Hepatocyte (in vitro differentiated cells): ENCODE measurements at regions not wholly inside any gene's neighbourhood (a gene's known extent, or its start where the extent isn't known, plus 50 kb on each side); places are given as distances from the start of the nearest gene placed in this dataset.

Experiments used
- DNase-seq: peaks from one replicate; pipeline ENCODE4 v3.0.0-alpha.2; 2016; ENCODE audit warnings: low spot score
- H2AFZ ChIP-seq: fragments of 200-600 bp; sonication (generic); 2 replicates; pipeline ENCODE4 v1.6.0; 2016; ENCODE audit warnings: antibody characterized with exemption, mild to moderate bottlenecking
- H3K27ac ChIP-seq: fragments of 200-600 bp; sonication (generic); 2 replicates; pipeline ENCODE4 v1.5.1; 2016; ENCODE audit warnings: mild to moderate bottlenecking
- H3K27me3 ChIP-seq: fragments of 200-600 bp; sonication (generic); 2 replicates; pipeline ENCODE4 v1.6.1; 2016
- H3K36me3 ChIP-seq: fragments of 200-600 bp; sonication (generic); replicated peaks from 2 replicates; pipeline ENCODE4 v1.5.1; 2016; ENCODE audit warnings: low read depth; ENCODE audit not compliant: insufficient read depth
- H3K4me1 ChIP-seq: fragments of 200-600 bp; sonication (generic); 2 replicates; pipeline ENCODE4 v1.5.1; 2016; ENCODE audit warnings: mild to moderate bottlenecking, moderate library complexity; ENCODE audit not compliant: insufficient read depth
- H3K4me2 ChIP-seq: fragments of 200-600 bp; sonication (generic); 2 replicates; pipeline ENCODE4 v1.6.0; 2016
- H3K4me3 ChIP-seq: fragments of 200-600 bp; sonication (generic); 2 replicates; pipeline ENCODE4 v1.5.1; 2016; ENCODE audit warnings: mild to moderate bottlenecking
- H3K79me2 ChIP-seq: fragments of 200-600 bp; sonication (generic); 2 replicates; pipeline ENCODE4 v1.6.0; 2017; ENCODE audit warnings: mild to moderate bottlenecking
- H3K9me2 ChIP-seq: fragments of 200-600 bp; sonication (generic); replicated peaks from 2 replicates; pipeline ENCODE4 v1.6.0; 2017; ENCODE audit warnings: mild to moderate bottlenecking; ENCODE audit not compliant: insufficient read depth
- H3K9me3 ChIP-seq: fragments of 200-600 bp; sonication (generic); 2 replicates; pipeline ENCODE4 v1.5.1; 2016; ENCODE audit warnings: low read depth, mild to moderate bottlenecking
- H4K20me1 ChIP-seq: fragments of 200-600 bp; sonication (generic); 2 replicates; pipeline ENCODE4 v1.6.0; 2016; ENCODE audit warnings: mild to moderate bottlenecking; ENCODE audit not compliant: insufficient read depth, poor library complexity, severe bottlenecking
- CTCF ChIP-seq: fragments of 200-600 bp; sonication (generic); IDR thresholded peaks from 2 replicates; pipeline ENCODE4 v1.5.1; 2016; ENCODE audit warnings: antibody characterized with exemption, mild to moderate bottlenecking; ENCODE audit not compliant: poor library complexity
- EZH2 ChIP-seq: fragments of 200-600 bp; sonication (generic); IDR thresholded peaks from 2 replicates; pipeline ENCODE4 v1.6.1; 2016; ENCODE audit warnings: antibody characterized with exemption, mild to moderate bottlenecking, borderline replicate concordance
- EZH2phosphoT487 ChIP-seq: fragments of 200-600 bp; sonication (generic); IDR thresholded peaks from one replicate; pipeline ENCODE4 v1.6.1; 2018; ENCODE audit warnings: antibody characterized with exemption, mild to moderate bottlenecking, low read depth, moderate library complexity; ENCODE audit not compliant: unreplicated experiment, severe bottlenecking
- WGBS: methylation state at CpG from one replicate; pipeline ENCODE4 v1.1.6; 2016; ENCODE audit warnings: low lambda C conversion rate; ENCODE audit errors: missing lambda C conversion rate; 5-methylcytosine and 5-hydroxymethylcytosine counted together

DNA sequence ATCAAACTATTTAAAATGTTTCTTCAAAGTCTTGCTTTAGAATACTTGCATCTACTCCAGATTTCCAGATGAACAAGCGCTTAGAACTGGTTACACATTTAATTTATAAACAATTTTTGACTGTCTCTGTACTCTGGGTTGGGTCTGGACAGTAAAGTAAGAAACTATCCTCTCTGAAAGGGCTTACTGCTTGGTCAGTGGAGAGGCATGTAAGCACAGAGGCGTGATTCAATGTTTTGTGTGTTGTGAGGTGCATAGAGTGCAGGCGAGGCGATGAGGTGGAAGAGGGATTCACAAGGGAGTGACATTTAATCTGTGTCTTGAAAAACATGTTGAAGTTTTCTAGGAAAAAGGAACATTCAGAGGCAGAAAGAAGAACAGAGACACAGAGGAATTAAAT is 231.4 kb downstream of the VEGFC start:
- Histone ChIP-seq H3K4me2 (no peak overlapping the region), H3K9me2 (no peaks in the 10 kb centered on the region), H3K79me2 (no peaks in the 10 kb centered on the region), H3K4me1 (no peaks in the 10 kb centered on the region), H3K4me3 (no peak overlapping the region), H2AFZ (no peak overlapping the region), H3K27ac (no peak overlapping the region), H4K20me1 (no peaks in the 10 kb centered on the region), H3K27me3 (no peaks in the 10 kb centered on the region), H3K36me3 (no peaks in the 10 kb centered on the region), H3K9me3 (no peaks in the 10 kb centered on the region)
- 93% methylated on average over 4 of the region's 4 CpGs for WGBS
- DNase-seq: no peak
- TF ChIP-seq CTCF: no peak
- no peak for TF ChIP-seq EZH2
- no peak for TF ChIP-seq EZH2phosphoT487

GRCh38 chr4:176563591-176563990 is 229.1 kb downstream of the VEGFC start:
- H3K27me3 ChIP-seq: no peaks in the 10 kb centered on the region
- H3K79me2 ChIP-seq: no peaks in the 10 kb centered on the region
- no peak overlapping the region for H3K27ac ChIP-seq
- DNase-seq: peak; percentile 44
- no peaks in the 10 kb centered on the region for H3K9me2 ChIP-seq
- no peaks in the 10 kb centered on the region for H3K4me1 ChIP-seq
- H3K4me3 ChIP-seq: no peak overlapping the region
- H3K4me2 ChIP-seq: no peak overlapping the region
- H3K9me3 ChIP-seq: no peaks in the 10 kb centered on the region
- no peaks in the 10 kb centered on the region for H4K20me1 ChIP-seq
- H2AFZ ChIP-seq: no peak overlapping the region
- 66% methylated on average over 4 of the region's 4 CpGs for WGBS
- H3K36me3 ChIP-seq: no peaks in the 10 kb centered on the region
- peak; percentile 50 for TF ChIP-seq CTCF
- TF ChIP-seq EZH2phosphoT487: no peak

DNA sequence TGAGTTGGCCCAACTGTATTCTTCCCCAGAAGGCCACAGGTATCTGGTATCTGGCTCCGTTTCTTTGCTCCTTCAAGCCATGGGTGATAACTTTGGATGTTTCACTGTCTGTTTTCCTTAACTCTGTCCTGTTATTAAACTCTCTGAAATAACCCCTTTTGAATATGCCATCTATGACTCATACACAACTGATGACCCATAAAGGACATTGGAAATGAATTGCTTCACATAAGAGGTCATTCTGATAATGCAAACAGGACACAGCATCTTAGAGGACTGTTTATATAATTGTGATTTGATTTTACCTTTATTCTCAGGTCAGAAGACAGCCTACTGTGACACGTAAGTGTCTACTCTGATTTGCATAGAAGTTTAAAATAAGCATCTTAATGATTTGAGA is 227.7 kb downstream of the VEGFC start:
- H3K36me3 ChIP-seq: no peaks in the 10 kb centered on the region
- TF ChIP-seq EZH2 (no peak), CTCF (no peak), EZH2phosphoT487 (no peak)
- DNase-seq: no peak
- H2AFZ ChIP-seq: no peak overlapping the region
- no peak overlapping the region for H3K4me3 ChIP-seq
- no peak overlapping the region for H3K27ac ChIP-seq
- no peak overlapping the region for H3K4me2 ChIP-seq
- no peaks in the 10 kb centered on the region for H3K79me2 ChIP-seq
- WGBS: 94% methylated on average over 2 of the region's 2 CpGs
- H3K9me3 ChIP-seq: no peaks in the 10 kb centered on the region
- no peaks in the 10 kb centered on the region for H3K9me2 ChIP-seq
- no peaks in the 10 kb centered on the region for H3K27me3 ChIP-seq
- H4K20me1 ChIP-seq: no peaks in the 10 kb centered on the region
- no peaks in the 10 kb centered on the region for H3K4me1 ChIP-seq

DNA sequence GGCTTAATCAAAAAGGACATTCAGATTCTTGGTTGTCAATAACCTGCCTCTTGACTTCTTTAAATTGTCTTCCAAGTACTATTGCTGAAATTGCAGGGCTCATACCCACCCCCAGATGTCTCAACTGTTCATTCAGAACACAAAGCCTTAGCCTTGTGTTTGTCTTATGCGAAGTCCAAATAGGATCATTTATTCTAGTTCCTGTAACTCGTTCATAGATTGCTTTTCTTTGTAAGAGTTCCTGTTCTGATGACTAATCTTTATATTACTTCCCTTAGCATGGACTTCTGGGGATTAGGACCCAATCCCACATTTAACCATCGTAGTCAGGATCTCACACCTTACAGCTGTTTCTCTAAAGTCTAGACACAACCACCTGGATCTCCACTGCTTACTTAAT is 226.0 kb downstream of the VEGFC start:
- H3K9me3 ChIP-seq: no peaks in the 10 kb centered on the region
- DNase-seq: no peak
- H3K36me3 ChIP-seq: no peaks in the 10 kb centered on the region
- H4K20me1 ChIP-seq: no peaks in the 10 kb centered on the region
- no peaks in the 10 kb centered on the region for H3K79me2 ChIP-seq
- H2AFZ ChIP-seq: no peak overlapping the region
- no peaks in the 10 kb centered on the region for H3K9me2 ChIP-seq
- no peak overlapping the region for H3K27ac ChIP-seq
- H3K27me3 ChIP-seq: no peaks in the 10 kb centered on the region
- WGBS: 73% methylated on average over 3 of the region's 3 CpGs
- no peak overlapping the region for H3K4me3 ChIP-seq
- no peaks in the 10 kb centered on the region for H3K4me1 ChIP-seq
- H3K4me2 ChIP-seq: no peak overlapping the region
- TF ChIP-seq EZH2 (no peak), CTCF (no peak), EZH2phosphoT487 (no peak)
